Activated T-helper 9 cell treated with anti-CD3 and anti-CD28 coated beads, Interleukin-2, amount 50 U/mL, for 16 hours (primary cell): ENCODE measurements at regions not wholly inside any gene's neighbourhood (a gene's known extent, or its start where the extent isn't known, plus 50 kb on each side); places are given as distances from the start of the nearest gene placed in this dataset.
"Not testable (repeated sequence)": the region's sequence is repeated elsewhere in the genome, so short reads cannot be mapped to it uniquely, and the experiment has no call there.

ENCODE experiments used
- DNase-seq: peaks from one replicate; pipeline ENCODE4 v3.0.0-alpha.2; 2020; ENCODE audit warnings: low read depth

GRCh38 chr6:99668036-99668705 is 61.5 kb downstream of the PRDM13 start:
- DNase-seq = no peak

DNA sequence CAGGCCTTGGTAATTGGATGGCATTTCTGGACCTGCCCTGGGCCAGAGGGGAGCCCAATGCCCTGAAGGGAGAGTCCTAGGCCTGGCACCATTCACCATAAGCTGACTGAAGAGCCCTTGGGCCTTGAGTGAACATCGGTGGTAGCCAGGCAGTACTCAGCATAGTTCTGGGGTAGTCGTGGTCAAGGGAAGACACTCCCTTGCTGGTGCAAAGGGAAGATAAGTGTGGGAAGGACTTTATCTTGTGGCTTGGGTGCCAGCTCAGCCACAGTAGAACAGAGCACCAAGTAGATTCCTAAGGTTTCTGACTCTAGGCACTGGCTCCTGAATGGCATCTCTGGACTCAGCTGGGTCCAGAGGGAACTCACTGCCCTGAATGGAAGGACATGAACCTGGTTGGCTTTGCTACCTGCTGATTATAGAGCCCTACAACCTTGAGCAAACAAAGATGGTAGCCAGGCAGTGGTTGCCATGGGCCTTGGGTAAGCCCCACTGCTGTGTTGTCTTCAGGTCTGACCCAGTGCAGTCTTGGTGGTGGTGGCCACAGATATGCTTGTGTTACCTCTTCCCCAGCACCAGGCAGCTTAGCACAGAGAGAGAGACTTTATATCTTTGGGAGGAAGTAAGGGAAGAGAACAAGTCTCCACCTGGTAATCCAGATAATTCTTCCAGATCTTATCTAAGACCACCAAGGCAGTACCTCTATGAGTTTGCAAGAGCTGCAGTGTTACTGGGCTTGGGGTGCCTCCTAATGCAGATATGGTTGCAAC is 83.5 kb downstream of the PRDM13 start:
- DNase-seq = no peak

GRCh38 chr6:99702287-99702686 is 95.7 kb downstream of the PRDM13 start:
- DNase-seq = not testable (repeated sequence)

DNA sequence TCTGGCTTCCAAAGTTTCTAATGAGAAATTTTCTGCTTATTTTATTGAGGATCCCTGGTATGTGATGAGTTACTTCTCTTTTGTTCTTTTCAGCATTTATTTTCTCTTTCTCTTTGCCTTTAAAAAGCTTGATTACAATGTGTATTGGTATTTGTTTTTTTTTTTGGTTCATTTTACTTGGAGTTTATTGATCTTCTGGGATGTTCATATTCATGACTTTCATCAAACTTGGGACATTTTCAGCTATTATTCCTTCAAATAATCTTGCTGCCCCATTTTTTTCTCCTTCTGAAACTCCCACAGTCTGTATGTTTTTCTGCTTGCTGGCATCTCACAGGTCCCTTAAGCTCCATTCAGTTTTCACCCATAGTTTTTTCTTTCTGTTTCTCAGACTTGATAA is 102.4 kb downstream of the PRDM13 start:
- DNase-seq = no peak

- no peak for DNase-seq
Measured at GRCh38 chr6:99711302-99711701, 104.7 kb downstream of the PRDM13 start.

- no peak for DNase-seq
Measured at GRCh38 chr6:99711925-99712324, 105.3 kb downstream of the PRDM13 start.

DNA sequence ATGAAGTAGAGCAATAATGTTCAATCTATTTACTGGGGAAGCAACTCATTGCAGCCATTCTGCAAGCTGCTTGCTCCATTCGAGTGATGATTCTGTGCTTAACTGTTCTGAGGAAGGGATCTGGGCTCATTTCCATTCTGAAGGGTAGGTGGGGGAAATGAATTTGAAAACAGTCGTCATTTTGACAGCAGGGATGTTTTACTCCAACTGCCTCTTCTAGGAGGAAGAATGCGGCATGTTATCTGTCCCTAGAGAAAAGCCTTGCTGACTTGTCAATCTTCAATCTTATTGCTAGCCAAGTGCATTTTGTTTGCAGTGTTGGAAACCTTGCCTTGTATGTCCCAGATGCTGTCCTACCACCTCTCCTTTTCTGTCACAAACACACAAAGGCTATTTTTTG is 105.9 kb downstream of the PRDM13 start:
- no peak for DNase-seq

DNA sequence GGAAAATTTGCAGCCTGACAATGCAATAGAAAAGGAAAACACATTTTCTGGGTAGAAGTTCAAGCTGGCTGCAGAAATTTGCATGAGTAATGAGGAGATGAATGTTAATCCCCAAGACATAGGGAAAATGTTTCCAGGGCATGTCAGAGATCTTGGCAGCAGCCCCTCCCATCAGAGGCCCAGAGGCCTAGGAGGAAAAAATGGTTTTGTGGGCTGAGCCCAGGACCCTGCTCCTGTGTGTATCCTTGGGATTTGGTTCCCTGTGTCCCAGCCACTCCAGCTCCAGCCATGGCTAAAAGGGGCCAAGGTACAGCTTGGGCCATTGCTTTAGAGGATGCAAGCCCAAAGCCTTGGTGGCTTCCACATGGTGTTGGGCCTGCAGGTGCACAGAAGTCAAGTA is 115.4 kb downstream of the PRDM13 start:
- DNase-seq = not testable (repeated sequence)

DNA sequence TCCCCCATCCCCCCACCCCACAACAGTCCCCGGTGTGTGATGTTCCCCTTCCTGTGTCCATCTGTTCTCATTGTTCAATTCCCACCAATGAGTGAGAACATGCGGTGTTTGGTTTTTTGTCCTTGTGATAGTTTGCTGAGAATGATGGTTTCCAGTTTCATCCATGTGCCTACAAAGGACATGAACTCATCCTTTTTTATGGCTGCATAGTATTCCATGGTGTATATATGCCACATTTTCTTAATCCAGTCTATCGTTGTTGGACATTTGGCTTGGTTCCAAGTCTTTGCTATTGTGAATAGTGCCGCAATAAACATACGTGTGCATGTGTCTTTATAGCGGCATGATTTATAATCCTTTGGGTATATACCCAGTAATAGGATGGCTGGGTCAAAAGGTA is 123.6 kb downstream of the PRDM13 start:
- DNase-seq = not testable (repeated sequence)

GRCh38 chr6:99736302-99736701 is 129.7 kb downstream of the PRDM13 start:
- DNase-seq = no peak

GRCh38 chr6:99739526-99739925 is 132.9 kb downstream of the PRDM13 start:
- DNase-seq = no peak

GRCh38 chr6:99741092-99741491 is 134.5 kb downstream of the PRDM13 start:
- no peak for DNase-seq

DNA sequence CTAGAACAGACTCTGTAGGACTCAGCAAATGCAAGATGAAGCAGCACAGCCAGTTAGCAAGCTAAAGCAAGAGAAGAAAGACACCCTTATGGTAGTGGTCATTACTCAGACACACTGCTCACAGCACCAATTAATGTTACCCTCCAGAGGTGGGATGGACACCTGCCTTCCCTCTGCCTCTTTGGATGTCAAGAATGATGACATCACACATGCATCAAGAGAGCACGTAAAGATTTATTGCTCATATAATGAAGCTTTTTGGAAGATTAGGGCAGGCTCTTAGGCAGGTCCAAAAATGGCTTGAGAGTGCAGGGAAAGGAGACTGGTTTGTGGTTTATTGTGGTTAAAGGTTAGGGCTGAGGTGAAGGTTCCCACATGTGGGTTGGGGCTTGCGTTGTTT is 137.0 kb downstream of the PRDM13 start:
- DNase-seq = no peak

- DNase-seq = no peak
Measured at GRCh38 chr6:99745651-99746050, 139.0 kb downstream of the PRDM13 start.

- DNase-seq = peak; percentile 16
Measured at GRCh38 chr6:99746261-99746895, 139.7 kb downstream of the PRDM13 start.

GRCh38 chr6:99761711-99762110 is 155.1 kb downstream of the PRDM13 start:
- DNase-seq = no peak

- no peak for DNase-seq
Measured at GRCh38 chr6:99768166-99768565, 161.5 kb downstream of the PRDM13 start.

- no peak for DNase-seq
Measured at GRCh38 chr6:99779631-99780555, 173.3 kb downstream of the PRDM13 start.

GRCh38 chr6:99780556-99780885 is 173.9 kb downstream of the PRDM13 start:
- DNase-seq = no peak

DNA sequence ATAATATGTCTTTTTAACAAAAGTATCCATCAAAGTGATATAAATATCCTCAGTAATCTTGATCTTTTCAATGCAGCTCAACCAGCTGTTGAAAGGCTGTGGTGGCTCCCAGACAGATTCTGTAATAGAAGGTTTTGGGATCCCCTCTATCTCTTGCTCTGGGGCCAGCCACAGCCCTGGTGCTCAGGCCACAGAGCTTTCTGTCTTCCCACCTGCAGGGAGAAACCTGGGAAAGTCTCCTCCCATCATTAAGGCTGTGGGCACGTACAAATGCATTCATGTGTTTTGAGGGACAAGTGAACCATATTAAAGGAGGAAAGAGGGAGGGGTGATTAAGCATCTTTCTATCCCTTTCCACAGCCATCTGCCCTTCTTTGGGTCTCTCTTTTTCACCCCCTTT is 183.1 kb downstream of the PRDM13 start:
- no peak for DNase-seq

- no peak for DNase-seq
Measured at GRCh38 chr6:99790679-99791078, 184.0 kb downstream of the PRDM13 start.

DNA sequence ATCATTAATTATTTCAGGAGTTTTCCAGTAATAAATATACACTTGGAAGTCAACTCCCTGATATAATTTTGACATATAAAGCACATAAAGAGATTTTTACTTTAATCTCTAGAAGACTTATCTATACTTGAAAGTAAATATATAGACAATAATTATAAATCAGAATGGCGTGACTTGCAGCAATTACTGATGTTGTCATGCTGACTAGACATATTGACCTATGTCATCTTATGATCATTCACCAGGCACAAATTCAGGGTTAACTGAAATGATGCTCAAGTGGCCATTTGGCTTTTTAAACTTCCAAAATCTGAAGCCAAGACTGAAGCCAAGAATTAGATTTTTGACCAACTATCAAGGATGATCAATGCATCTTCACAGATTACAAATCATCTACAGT is 192.2 kb downstream of the MCHR2 start:
- DNase-seq = no peak
